Fibroblast of skin of right biceps (primary cell): ENCODE measurements at regions not wholly inside any gene's neighbourhood (a gene's known extent, or its start where the extent isn't known, plus 50 kb on each side); places are given as distances from the start of the nearest gene placed in this dataset.
"Not testable (repeated sequence)": the region's sequence is repeated elsewhere in the genome, so short reads cannot be mapped to it uniquely, and the experiment has no call there.

Experiments used
- DNase-seq: peaks from one replicate; pipeline ENCODE4 v3.0.0-alpha.2; 2013

DNA sequence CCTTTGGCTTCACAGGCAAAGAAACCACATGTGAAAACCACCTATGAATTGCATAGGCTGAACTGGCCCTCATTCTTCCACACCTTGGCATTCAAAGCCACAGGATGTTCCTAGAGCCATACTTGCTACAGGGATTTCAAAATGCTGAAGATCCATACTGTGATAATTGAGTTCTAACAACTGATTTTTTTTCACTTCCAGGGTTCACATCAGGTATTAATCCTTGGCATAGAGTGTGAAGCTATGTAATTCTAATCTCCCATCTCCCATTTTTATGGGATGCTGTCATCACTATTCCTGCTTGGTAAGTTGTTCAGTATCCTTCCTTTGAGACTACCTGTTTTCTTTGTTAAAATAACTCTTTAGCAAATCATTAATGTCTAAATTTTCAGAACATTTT, 1569.2 kb upstream of the ADGRL3 start:
- DNase-seq = no peak

DNA sequence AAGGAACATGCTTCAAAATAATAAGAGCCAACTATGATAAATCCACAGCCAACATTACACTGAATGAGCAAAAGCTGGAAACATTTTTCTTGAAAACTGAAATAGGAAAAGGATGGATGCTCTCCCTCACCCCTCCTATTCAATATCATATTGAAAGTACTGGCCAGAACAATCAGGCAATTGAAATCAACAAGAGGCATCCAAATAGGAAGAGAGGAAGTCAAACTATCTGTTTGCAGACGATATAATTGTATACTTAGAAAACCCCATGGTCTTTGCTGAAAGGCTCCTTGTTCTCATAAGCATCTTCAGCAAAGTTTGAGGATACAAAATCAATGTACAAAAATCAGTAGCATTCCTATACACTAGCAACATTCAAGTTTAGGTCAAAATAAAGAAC, 1562.5 kb upstream of the ADGRL3 start:
- no peak for DNase-seq

DNA sequence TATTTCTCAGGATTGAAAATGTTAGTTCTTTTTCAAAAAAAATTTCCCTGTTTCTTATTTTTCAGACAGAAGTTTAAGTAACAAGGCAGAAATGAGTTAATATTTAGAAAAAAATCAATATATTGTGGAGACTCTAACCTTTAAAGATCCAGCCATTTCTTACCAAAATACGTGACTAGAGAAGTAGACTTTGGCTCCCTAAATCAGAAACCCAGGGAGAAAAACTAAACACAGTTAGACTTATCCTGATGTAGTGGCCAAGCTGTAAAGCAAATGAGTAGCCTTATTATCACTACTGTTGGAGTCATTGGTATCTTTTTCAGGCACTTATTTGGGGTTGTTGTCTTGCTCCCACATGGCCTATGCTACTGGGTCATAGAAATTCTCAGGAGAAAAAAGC, 1556.4 kb upstream of the ADGRL3 start:
- no peak for DNase-seq

DNA sequence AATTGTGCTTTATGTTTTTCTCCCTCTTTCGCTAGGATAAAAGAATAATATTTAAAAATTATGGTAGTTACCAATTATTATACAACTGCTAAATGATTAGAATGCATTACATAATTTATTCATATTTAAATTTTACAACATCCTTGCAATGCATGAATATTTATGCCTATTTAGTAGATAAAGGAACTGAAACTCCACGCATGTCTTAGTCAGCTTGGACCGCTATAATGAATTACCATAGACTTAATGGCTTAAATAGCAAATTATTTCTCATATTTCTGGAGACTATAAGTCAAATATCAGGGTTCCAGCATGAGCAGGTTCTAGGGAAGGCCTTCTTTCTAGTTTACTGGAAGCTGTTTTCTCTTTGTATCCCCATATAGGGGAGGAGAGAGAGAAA, 1555.4 kb upstream of the ADGRL3 start:
- DNase-seq = no peak

- no peak for DNase-seq
These were observed 1554.0 kb upstream of the ADGRL3 start for GRCh38 chr4:59646082-59646481.

DNA sequence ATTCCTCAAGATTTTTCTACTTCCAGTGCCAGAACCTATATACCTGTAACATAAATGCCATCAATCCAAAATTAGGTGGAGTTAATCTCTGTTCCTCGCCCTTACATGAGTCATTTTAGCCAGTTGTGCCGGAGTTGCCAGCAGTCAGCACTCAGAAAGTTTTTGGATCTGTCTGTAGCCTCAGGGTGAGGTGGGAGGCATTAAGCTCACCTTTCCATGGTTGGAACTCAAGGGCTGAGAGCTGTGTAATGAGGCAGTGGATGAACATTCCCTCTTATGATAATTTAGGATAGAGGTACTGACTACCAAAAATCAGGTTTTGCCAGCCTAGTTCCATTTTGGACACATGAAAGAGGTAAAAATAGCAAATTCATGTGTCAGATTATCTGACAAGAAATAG, 1553.1 kb upstream of the ADGRL3 start:
- no peak for DNase-seq

DNA sequence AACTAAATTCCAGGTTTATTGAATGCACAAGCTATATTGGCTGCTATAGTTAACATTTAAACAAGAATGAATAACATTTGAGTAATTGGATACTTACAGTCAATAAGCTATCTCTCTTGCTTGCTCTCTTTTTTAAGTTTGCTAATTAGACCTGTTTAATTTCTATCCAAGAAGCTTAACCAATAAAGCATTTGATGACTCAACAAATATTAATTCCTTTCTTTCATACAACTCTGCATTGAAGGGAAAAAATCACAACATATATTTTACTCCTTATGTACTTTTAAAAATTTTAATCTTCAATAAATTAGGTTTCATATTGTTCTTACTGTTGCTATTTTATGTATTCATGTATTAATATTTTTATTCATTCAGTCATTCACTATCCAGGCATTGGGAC, 1552.6 kb upstream of the ADGRL3 start:
- no peak for DNase-seq

- DNase-seq = no peak
These were observed 1549.3 kb upstream of the ADGRL3 start for GRCh38 chr4:59650861-59651260.

DNA sequence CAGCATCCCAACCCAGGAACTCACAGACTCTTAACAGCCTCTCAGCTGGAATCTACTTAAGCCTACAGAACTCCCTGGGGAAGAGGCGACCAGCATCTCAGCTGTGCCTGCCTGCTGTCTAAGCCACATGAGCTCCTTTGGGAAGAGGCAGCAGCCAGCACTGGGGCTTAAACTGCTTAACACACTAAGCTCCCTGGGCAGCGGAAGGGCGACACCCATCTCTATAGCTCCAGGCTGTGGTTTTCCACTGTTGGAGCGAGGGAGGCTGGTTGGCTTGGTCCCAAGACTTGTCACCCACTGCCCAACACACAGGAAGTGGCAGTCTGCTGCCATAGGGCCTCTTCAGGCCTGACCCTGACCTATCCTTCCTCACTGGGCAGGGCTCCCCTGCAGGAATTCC, 1544.1 kb upstream of the ADGRL3 start:
- DNase-seq = no peak

DNA sequence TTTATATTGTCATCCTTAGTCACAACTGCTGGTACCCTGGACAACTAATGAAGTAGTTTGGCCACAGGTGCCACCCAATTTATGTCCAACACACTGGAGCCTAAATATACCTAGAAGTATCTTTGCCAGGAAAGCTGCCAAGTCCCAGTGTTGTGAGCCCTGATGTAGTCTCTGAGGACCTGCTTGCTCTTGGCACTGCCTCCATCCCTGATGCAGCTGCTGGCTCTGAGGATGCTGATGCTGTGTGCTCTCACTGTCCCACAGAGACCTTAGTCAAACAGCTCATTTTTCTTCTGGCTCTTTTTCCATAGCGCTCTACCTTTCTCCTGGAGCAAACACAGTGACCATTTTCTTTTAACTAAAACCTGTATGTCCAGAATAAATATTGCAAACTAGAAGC, 1535.4 kb upstream of the ADGRL3 start:
- DNase-seq = no peak

- DNase-seq = no peak
These were observed 1533.5 kb upstream of the ADGRL3 start for GRCh38 chr4:59666645-59667044.

- no peak for DNase-seq
These were observed 1529.1 kb upstream of the ADGRL3 start for GRCh38 chr4:59671037-59671436.

GRCh38 chr4:59676389-59676788, 1523.7 kb upstream of the ADGRL3 start:
- DNase-seq = no peak

DNA sequence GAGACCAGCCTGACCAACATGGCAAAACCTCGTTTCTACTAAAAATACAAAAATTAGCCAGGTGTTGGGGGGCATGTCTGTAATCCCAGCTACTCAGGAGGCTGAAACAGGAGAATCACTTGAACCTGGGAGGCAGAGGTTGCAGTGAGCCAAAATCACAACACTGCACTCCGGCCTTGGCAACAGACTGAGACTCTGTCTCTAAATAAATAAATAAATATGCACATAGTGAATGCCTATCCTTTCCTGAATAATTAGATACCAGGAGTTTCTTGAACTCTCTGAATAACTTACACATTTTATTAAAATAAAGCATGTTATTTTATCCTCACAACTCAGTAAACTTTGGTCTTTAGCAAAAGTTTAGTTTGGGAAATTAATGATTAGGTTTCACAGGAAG, 1523.1 kb upstream of the ADGRL3 start:
- not testable (repeated sequence) for DNase-seq

DNA sequence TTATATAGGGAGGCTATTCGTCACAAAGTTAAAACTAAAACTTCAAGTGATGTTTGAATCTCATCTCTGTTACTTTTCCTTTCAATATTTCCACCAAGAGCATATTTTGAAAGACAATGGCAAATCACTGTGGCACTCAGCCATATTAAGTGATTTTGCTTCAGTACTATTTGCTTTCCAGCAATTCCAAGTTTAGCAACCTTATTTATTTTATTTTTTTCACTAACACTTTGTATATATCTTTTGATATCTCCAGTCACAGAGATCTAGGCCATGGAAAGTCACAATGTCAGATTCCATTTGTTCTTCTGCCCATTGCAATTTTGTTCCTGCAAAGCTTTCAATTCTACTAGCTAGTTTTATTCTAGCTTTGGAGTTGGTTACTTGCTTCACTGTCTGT, 1514.5 kb upstream of the ADGRL3 start:
- DNase-seq = no peak

DNA sequence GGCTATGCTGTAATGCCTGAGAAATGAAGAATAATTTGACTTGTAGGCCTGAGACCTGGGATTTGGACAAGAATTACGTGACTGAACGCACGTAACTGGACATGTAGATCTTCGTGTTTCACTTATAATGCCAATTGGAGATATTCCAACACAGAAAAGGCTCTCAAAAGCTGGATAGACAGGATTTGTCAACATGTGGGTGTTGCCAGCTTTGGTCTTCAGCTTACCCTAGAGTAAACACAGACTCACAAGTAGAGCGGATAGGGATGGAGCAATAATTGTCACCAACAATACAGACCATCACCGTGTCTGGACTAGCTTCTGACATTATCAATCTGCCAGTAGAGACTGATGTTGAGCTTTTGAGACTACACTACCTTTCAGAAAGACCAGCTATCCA, 1511.0 kb upstream of the ADGRL3 start:
- DNase-seq = no peak

DNA sequence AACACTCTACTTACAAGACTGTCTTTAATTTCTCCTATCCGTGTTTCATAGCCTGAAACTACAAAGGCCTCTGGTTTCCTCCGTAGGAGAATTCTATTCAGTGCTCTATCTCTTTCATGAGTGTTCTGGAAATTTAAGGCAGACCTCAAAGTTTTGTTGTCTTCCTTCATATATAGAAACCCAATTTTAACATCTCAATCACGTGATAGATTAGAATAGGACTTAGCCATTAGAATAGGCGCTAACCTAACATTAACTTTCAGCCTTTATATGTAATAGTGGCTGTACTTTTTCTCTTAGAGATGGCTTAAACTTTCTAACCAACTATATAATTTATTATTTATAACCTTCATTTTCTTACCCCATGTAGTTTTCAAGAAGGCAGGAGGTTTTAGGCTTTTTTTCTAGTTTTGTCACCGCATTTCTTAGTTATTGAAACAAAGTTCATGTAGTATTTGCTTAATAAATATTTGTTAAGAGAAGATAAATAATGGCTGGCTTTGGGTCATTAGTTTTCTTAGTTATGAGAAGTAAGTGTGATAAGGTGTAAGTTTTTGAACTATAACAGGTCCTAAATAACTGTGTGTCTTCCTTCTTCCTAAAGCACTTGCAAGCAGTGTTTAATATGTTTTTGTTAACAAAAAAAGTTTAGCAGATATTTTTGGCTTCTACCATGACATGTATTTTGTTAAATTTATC, 1504.6 kb upstream of the ADGRL3 start:
- no peak for DNase-seq

- no peak for DNase-seq
These were observed 1502.1 kb upstream of the ADGRL3 start for GRCh38 chr4:59698041-59698440.

DNA sequence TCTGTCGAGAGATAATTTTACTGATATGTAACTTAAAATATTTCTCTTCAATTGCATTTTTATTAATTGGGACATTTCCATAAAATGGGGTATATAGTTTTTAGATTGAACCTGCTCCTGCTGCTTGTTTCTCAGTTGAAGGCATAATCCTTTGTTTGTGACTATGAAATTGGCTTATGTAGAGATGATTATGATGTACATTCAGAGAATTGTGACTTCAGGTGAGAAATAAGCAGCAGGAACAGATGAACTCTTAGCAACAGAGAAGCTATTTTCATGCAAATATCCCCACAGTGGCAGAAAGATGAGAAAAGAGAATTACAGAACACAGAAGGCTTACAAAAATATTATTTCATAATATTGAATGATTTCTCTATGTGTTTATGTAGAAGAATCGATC, 1499.5 kb upstream of the ADGRL3 start:
- no peak for DNase-seq

- DNase-seq = no peak
These were observed 1495.5 kb upstream of the ADGRL3 start for GRCh38 chr4:59704616-59705015.

DNA sequence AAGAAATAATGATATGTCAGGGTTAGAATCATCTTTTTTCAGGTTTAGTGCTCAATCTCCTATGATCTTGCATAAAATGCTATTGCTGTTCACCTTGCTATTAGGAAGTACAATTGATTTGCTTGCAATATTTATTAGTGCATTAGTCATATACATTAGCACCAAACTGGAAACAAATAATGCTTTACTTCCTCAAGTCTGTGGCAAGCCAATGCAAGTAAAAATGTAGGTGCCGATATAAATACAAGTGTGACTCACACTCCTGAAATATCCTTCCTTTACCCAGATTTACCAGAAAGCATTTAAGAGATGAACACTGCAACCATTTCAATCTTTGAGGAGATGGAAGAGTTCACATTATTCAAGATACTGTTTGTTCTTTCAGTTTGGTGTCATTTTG, 1487.7 kb upstream of the ADGRL3 start:
- no peak for DNase-seq

- not testable (repeated sequence) for DNase-seq
These were observed 1475.8 kb upstream of the ADGRL3 start for GRCh38 chr4:59724286-59724685.

DNA sequence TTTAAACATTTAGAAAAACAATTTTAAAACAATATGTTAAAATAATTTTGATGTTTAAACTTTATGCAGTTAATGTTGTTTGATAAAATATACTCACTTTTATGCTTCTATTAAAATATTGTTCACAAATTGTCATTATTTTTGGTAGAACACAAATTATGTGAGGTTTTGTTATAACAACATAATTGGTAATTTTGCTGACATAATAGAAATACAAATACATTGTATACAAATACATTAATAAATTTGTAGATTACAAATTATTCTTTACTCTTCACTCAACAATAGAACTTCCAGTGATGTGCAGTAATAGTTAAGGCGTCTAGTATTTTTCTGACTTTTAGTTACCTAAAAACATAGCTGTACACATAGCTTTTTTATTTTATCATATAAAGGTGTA, 1472.4 kb upstream of the ADGRL3 start:
- no peak for DNase-seq

DNA sequence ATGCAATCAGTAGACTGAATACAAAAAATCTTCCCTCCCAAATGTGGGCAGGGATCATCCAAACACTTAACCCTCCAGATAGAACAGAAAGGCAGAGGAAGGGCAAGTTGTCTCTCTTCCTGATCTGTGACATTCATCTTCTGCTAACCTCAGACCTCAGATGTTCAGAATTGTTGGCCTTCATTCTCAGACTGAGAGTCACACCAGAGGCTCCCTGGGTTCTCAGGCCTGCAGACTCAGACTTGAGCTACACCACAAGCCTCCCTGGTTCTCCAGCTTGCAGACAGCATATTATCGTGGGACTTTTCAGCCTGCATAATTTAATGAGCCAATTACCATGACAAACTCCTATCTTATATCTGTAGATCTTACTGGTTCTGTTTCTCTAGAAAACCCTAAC, 1471.6 kb upstream of the ADGRL3 start:
- DNase-seq = peak; percentile 1

DNA sequence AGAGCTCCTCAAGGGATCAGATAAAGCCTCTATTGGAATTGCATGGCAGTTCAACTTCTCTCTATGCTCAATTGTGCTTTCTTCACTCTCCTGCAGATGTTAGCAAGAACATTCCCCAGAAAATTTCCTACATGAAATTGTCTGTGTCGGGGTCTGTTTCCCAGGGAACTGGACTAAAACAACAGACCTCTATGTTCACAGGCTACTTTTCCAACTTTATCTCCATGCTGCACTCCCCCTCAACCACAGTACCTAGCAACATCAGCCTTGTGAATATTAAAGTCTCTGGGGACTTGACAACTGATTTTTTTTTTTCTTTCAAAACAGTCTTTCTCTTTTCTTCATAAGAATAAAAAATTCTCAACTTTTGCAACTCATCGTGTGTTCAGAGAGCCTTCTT, 1470.8 kb upstream of the ADGRL3 start:
- DNase-seq = no peak

GRCh38 chr4:59748433-59748832, 1451.7 kb upstream of the ADGRL3 start:
- DNase-seq = no peak
